Heart right ventricle (tissue), 16 donors: ENCODE measurements at regions not wholly inside any gene's neighbourhood (a gene's known extent, or its start where the extent isn't known, plus 50 kb on each side); places are given as distances from the start of the nearest gene placed in this dataset.

ENCODE experiments used
- ATAC-seq, 8 donors: fragments of 200-7000 bp; cut with Tn5 transposase; one replicate each; pipeline ENCODE4 v1.9.1; 2020; ENCODE audit warnings: mild to moderate bottlenecking in 8 of 8, moderate library complexity in 8 of 8, moderate number of reproducible peaks in 1 of 8
- DNase-seq, 2 donors: peaks; one replicate each; pipeline ENCODE4 v3.0.0-alpha.2; 2020
- H3K27ac ChIP-seq, 10 donors: fragments of 200-600 bp; sonication (generic) in 2 of 10; one replicate each; pipeline versions ENCODE4 v1.5.0 to v1.8.0; 2020 to 2022; ENCODE audit warnings: mild to moderate bottlenecking in 3 of 10
- H3K27me3 ChIP-seq, 7 donors: fragments of 200-600 bp; one replicate each; pipeline ENCODE4 v1.8.0; 2021 to 2022; ENCODE audit warnings: mild to moderate bottlenecking in 2 of 7
- H3K36me3 ChIP-seq, 9 donors: fragments of 200-600 bp; sonication (generic) in 1 of 9; one replicate each; pipeline versions ENCODE4 v1.5.0 to v1.8.0; 2020 to 2022; ENCODE audit warnings: mild to moderate bottlenecking in 2 of 9
- H3K4me1 ChIP-seq, 9 donors: fragments of 200-600 bp; sonication (generic) in 1 of 9; one replicate each; pipeline versions ENCODE4 v1.5.0 to v1.8.0; 2020 to 2022; ENCODE audit warnings: mild to moderate bottlenecking in 4 of 9
- H3K4me3 ChIP-seq, 10 donors: fragments of 200-600 bp; sonication (generic) in 2 of 10; one replicate each; pipeline versions ENCODE4 v1.5.0 to v1.8.0; 2020 to 2022; ENCODE audit warnings: mild to moderate bottlenecking in 7 of 10, moderate library complexity in 2 of 10
- H3K9me3 ChIP-seq, 11 donors: fragments of 200-600 bp in 10 of 11; sonication (generic) in 2 of 11; one replicate each; pipeline versions ENCODE4 v1.5.0 to v1.8.0; 2013 to 2022; ENCODE audit warnings: mild to moderate bottlenecking in 2 of 11, control low read depth in 1 of 11, moderate library complexity in 1 of 11
- CTCF ChIP-seq, 9 donors: fragments of 200-600 bp; sonication (generic) in 2 of 9; IDR thresholded peaks; one replicate each; pipeline versions ENCODE4 v1.5.0 to v1.8.0; 2021 to 2022; ENCODE audit warnings: antibody characterized with exemption in 9 of 9, mild to moderate bottlenecking in 5 of 9, moderate library complexity in 1 of 9
- WGBS, 2 donors: extraction: QIAGEN DNeasy Blood & Tissue Kit; methylation state at CpG; one replicate each; pipeline ENCODE4 v1.1.7; 2013; ENCODE audit warnings: inconsistent platforms in 1 of 2; 5-methylcytosine and 5-hydroxymethylcytosine counted together
- intact Hi-C, 10 donors: fragments of 100-400 bp; cut with DNase I; formaldehyde crosslinking; loops; one replicate each; pipeline versions ENCODE4 v1.11.1 to v1.14.2; 2022
- donor health status: Arrhythmogenic right ventricular cardiomyopathy.
- donor health status: ischemic (EF 13 %, LVEDD 7.1; RV severe dilation, severe dysfunction).
- donor health status: healthy with polysubstance abuse.
- donor health status: DM: no; HTN: yes; CAD: no.
- donor health status: DM: no; HTN: no; CAD: no.
- donor health status: ischemic (EF 25% LVEDD 6.9; RV normal size, moderate dysfunction).
- donor health status: ischemic (EF 25% LVEDD 5.7; RV mildly dilated, moderate dysfunction).
- donor health status: healthy.
- donor health status: DM: yes; HTN: yes; CAD: no.
- donor health status: Ischemic cardiomyopathy.
- donor health status: ischemic (EF 35%, LVEDD 5.7; RV mildly dilated, moderate dysfunction).
- donor health status: nonischemic (EF 11% LVEDD 7.7; RV severe dilation, severe dysfunction).
- donor health status: DM: yes; HTN: yes; CAD: no.
- donor health status: PGD.
- donor health status: ischemic (EF 29% LVEDD 5.4; RV normal size, mild dysfunction).
- donor health status: nonischemic (EF 23%, LVEDD 6.1; RV moderate dilation, normal function).

GRCh38 chr13:63614874-63615612, 2199.4 kb upstream of the PCDH20 start:
- TF ChIP-seq CTCF (IDR thresholded peaks at IDR 0.05) = no peak
- WGBS, 2 donors = 64 to 70% methylated on average over 5 of the region's 5 CpGs
- DNase-seq (no peak), ATAC-seq (no peak)
- Histone ChIP-seq H3K4me1 (no peaks in the 10 kb centered on the region), H3K36me3 (no peaks in the 10 kb centered on the region), H3K9me3 (peaks cover 0 to 3% (median 0%) of the 10 kb centered on the region in 11 donors), H3K27me3 (no peaks in the 10 kb centered on the region), H3K27ac (no peak overlapping the region), H3K4me3 (no peak overlapping the region)
- intact Hi-C loops = no loop called here

- no peak overlapping the region for H3K4me3 ChIP-seq
- intact Hi-C loops = no loop called here
- no peak for TF ChIP-seq CTCF (IDR thresholded peaks at IDR 0.05)
- no peaks in the 10 kb centered on the region for H3K27me3 ChIP-seq
- ATAC-seq (no peak), DNase-seq (no peak)
- peaks cover 0 to 38% (median 13%) of the 10 kb centered on the region in 11 donors for H3K9me3 ChIP-seq
- 88 to 91% methylated on average over 1 of the region's 1 CpG for WGBS, 2 donors
- H3K36me3 ChIP-seq = no peaks in the 10 kb centered on the region
- no peak overlapping the region for H3K27ac ChIP-seq
- no peaks in the 10 kb centered on the region for H3K4me1 ChIP-seq
Measured at GRCh38 chr13:63607153-63607552, 2191.5 kb upstream of the PCDH20 start.

- no peak for ATAC-seq
- no peaks in the 10 kb centered on the region for H3K27me3 ChIP-seq
- no peaks in the 10 kb centered on the region for H3K36me3 ChIP-seq
- intact Hi-C loops = no loop called here
- TF ChIP-seq CTCF (IDR thresholded peaks at IDR 0.05) = no peak
- H3K4me1 ChIP-seq = no peaks in the 10 kb centered on the region
- peaks cover 0 to 38% (median 13%) of the 10 kb centered on the region in 11 donors for H3K9me3 ChIP-seq
- no peak overlapping the region for H3K4me3 ChIP-seq
- H3K27ac ChIP-seq = no peak overlapping the region
- no peak for DNase-seq
Measured at GRCh38 chr13:63605962-63606361, 2190.3 kb upstream of the PCDH20 start.

GRCh38 chr13:63605403-63605802, 2189.8 kb upstream of the PCDH20 start:
- DNase-seq (no peak), ATAC-seq (no peak)
- Histone ChIP-seq H3K4me3 (no peak overlapping the region), H3K27me3 (no peaks in the 10 kb centered on the region), H3K36me3 (no peaks in the 10 kb centered on the region), H3K9me3 (peaks cover 0 to 38% (median 13%) of the 10 kb centered on the region in 11 donors), H3K27ac (no peak overlapping the region), H3K4me1 (no peaks in the 10 kb centered on the region)
- intact Hi-C loops = no loop called here
- TF ChIP-seq CTCF (IDR thresholded peaks at IDR 0.05) = no peak
- WGBS, 2 donors = 83 to 89% methylated on average over 2 of the region's 2 CpGs
